HepG2 (cell line): ENCODE measurements at regions not wholly inside any gene's neighbourhood (a gene's known extent, or its start where the extent isn't known, plus 50 kb on each side); places are given as distances from the start of the nearest gene placed in this dataset.
"Not testable (repeated sequence)": the region's sequence is repeated elsewhere in the genome, so short reads cannot be mapped to it uniquely, and the experiment has no call there.

Source experiments
- ATAC-seq: fragments of 200-7000 bp; cut with Tn5 transposase; 3 replicates; pipeline ENCODE4 v1.9.1; 2020; ENCODE audit warnings: mild to moderate bottlenecking, moderate library complexity
- BruUV-seq: library from RNA; stranded (reverse); fragments of 400-500 nt; replicated peaks from 2 replicates; lab custom pipeline; 2021; lab: Mats Ljungman, UMichigan
- CTCF ChIA-PET: fragments of 300-600 bp; formaldehyde crosslinking; extraction: SDS; loops from one replicate; lab custom pipeline; 2021; ENCODE audit warnings: low total read pairs, inconsistent platforms, low intra/inter-chr PET ratio; lab: Yijun Ruan, JAX
- POLR2A ChIA-PET: fragments of 350-600 bp; sonication (Branson Sonifier 250); formaldehyde crosslinking; loops from one replicate; lab custom pipeline; 2020; ENCODE audit warnings: antibody characterized with exemption, inconsistent platforms; lab: Yijun Ruan, JAX
- DNase-seq: peaks from one replicate; pipeline ENCODE4 v3.0.0-alpha.2; 2015; ENCODE audit warnings: low spot score
- FAIRE-seq: peaks from 3 replicates; lab custom pipeline; 2011; peaks lifted over from hg19 to GRCh38; lab: Jason Lieb, UNC
- H2AFZ ChIP-seq: one replicate; pipeline ENCODE4 v1.6.1; 2011; ENCODE audit warnings: low read length, inconsistent platforms
- H3K27ac ChIP-seq: fragments of 300-600 bp; 3 replicates; pipeline ENCODE4 v1.8.0; 2011; ENCODE audit warnings: mixed run types, mild to moderate bottlenecking, mixed read lengths, low read length, inconsistent platforms; ENCODE audit not compliant: insufficient read depth; ENCODE audit errors: extremely low read length
- H3K27me3 ChIP-seq, 2 experiments: fragments of 200-600 bp in 1 of 2; 2 replicates in 1 of 2; 3 replicates in 1 of 2; pipeline versions ENCODE4 v1.6.0 to v1.8.0; 2011; ENCODE audit warnings: low read length in 2 of 2, mild to moderate bottlenecking in 2 of 2, moderate library complexity in 2 of 2, inconsistent platforms in 1 of 2; ENCODE audit not compliant: insufficient read depth in 2 of 2, control insufficient read depth in 1 of 2
- H3K36me3 ChIP-seq, 2 experiments: fragments of 200-600 bp in 1 of 2; replicated peaks in 1 of 2; 2 replicates in 1 of 2; 3 replicates in 1 of 2; pipeline versions ENCODE4 v1.5.1 to v1.8.0; 2011; ENCODE audit warnings: low read length in 2 of 2, inconsistent platforms in 1 of 2; ENCODE audit not compliant: insufficient read depth in 2 of 2, control insufficient read depth in 1 of 2
- H3K4me1 ChIP-seq: 2 replicates; pipeline ENCODE4 v1.5.1; 2012; ENCODE audit warnings: low read length, inconsistent platforms; ENCODE audit not compliant: insufficient read depth
- H3K4me2 ChIP-seq: 2 replicates; pipeline ENCODE4 v1.6.0; 2011; ENCODE audit warnings: low read depth, low read length, inconsistent platforms
- H3K4me3 ChIP-seq, 3 experiments: fragments of 200-600 bp in 1 of 3; sonication (generic), shearing (Covaris generic) in 1 of 3; replicated peaks in 1 of 3; 2 replicates each; pipeline ENCODE4 v1.5.1; 2011 to 2016; ENCODE audit warnings: low read length in 3 of 3, inconsistent platforms in 2 of 3, low read depth in 2 of 3, mild to moderate bottlenecking in 2 of 3, control low read depth in 1 of 3, mixed read lengths in 1 of 3; ENCODE audit not compliant: insufficient read depth in 1 of 3
- H3K79me2 ChIP-seq: one replicate; pipeline ENCODE4 v1.6.1; 2011; ENCODE audit warnings: low read length, inconsistent platforms; ENCODE audit not compliant: insufficient read depth
- H3K9ac ChIP-seq: 2 replicates; pipeline ENCODE4 v1.6.0; 2011; ENCODE audit warnings: mild to moderate bottlenecking, low read depth, low read length, inconsistent platforms; ENCODE audit not compliant: insufficient read depth
- H3K9me3 ChIP-seq: 2 replicates; pipeline ENCODE4 v1.5.1; 2012; ENCODE audit warnings: mild to moderate bottlenecking, low read length
- H4K20me1 ChIP-seq: 2 replicates; pipeline ENCODE4 v1.6.0; 2011; ENCODE audit warnings: inconsistent platforms, mild to moderate bottlenecking, low read length, moderate library complexity; ENCODE audit not compliant: insufficient read depth
- DMAP1 ChIP-seq: IDR thresholded peaks from 2 replicates; pipeline ENCODE4 v1.6.1; 2016
- HES4 ChIP-seq: sonication (generic); formaldehyde crosslinking; IDR thresholded peaks from 2 replicates; pipeline ENCODE4 v1.9.0; 2021; ENCODE audit warnings: mild to moderate bottlenecking, missing genetic modification reagents, borderline replicate concordance
- ZNF317 ChIP-seq: sonication (generic); formaldehyde crosslinking; IDR thresholded peaks from 2 replicates; pipeline ENCODE4 v1.5.0; 2020; ENCODE audit warnings: mild to moderate bottlenecking, missing genetic modification reagents
- ZNF605 ChIP-seq: sonication (generic); formaldehyde crosslinking; IDR thresholded peaks from 2 replicates; pipeline ENCODE4 v1.8.0; 2022; ENCODE audit warnings: mild to moderate bottlenecking, missing genetic modification reagents
- WGBS: methylation state at CpG from one replicate; pipeline ENCODE4 v1.1.6; 2017; ENCODE audit warnings: low lambda C conversion rate; 5-methylcytosine and 5-hydroxymethylcytosine counted together
- in situ Hi-C: cut with HindIII; loops from 2 replicates; pipeline ENCODE4 v1.10.0; 2017; ENCODE audit warnings: low pct_unique_long_range_greater_than_20kb; ENCODE audit not compliant: extremely low pct_ligation_motif_present
- intact Hi-C: fragments of 100-400 bp; cut with micrococcal nuclease; formaldehyde crosslinking; loops from one replicate; pipeline ENCODE4 v1.10.0; 2022; ENCODE audit not compliant: unreplicated experiment

DNA sequence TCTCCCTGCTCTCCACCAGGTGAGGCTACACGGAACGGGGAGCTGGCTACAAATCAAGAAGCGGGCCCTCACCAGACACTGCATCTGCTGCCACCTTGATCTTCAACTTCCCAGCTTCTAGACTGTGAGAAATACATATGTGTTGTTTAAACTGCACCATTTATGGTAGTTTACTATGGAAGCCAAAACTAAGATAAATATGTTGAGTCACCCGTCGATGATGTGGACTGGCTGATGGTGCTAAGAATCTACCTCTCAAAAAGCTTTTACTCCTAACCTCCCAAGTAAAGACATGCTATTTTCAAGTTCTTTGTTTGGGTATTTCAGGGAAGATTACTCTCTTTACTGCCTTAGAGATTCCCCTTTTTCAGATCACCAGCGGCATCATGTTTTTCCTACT, 110.9 kb downstream of the VGLL3 start:
- TF ChIP-seq DMAP1 (CRISPR knock-in tag): no peak
- TF ChIP-seq ZNF605 (CRISPR knock-in tag): no peak
- TF ChIP-seq ZNF317 (CRISPR knock-in tag): no peak
- TF ChIP-seq HES4 (CRISPR knock-in tag): no peak
- Histone ChIP-seq H3K4me3 (no peak overlapping the region), H3K4me1 (no peaks in the 10 kb centered on the region), H3K79me2 (no peaks in the 10 kb centered on the region), H3K27ac (no peak overlapping the region), H3K9me3 (no peaks in the 10 kb centered on the region), H3K9ac (no peak overlapping the region), H3K4me2 (no peak overlapping the region), H2AFZ (no peak overlapping the region), H4K20me1 (no peaks in the 10 kb centered on the region), H3K27me3 (no peaks in the 10 kb centered on the region), H3K36me3 (no peaks in the 10 kb centered on the region)
- no peak for DNase-seq
- no peak for FAIRE-seq
- ChIA-PET POLR2A (no interaction called here), CTCF (no interaction called here)
- no TSS peak for BruUV-seq
- ATAC-seq: no peak
- 54% methylated on average over 6 of the region's 6 CpGs for WGBS
- intact Hi-C loops: no loop called here
- in situ Hi-C loops: no loop called here

DNA sequence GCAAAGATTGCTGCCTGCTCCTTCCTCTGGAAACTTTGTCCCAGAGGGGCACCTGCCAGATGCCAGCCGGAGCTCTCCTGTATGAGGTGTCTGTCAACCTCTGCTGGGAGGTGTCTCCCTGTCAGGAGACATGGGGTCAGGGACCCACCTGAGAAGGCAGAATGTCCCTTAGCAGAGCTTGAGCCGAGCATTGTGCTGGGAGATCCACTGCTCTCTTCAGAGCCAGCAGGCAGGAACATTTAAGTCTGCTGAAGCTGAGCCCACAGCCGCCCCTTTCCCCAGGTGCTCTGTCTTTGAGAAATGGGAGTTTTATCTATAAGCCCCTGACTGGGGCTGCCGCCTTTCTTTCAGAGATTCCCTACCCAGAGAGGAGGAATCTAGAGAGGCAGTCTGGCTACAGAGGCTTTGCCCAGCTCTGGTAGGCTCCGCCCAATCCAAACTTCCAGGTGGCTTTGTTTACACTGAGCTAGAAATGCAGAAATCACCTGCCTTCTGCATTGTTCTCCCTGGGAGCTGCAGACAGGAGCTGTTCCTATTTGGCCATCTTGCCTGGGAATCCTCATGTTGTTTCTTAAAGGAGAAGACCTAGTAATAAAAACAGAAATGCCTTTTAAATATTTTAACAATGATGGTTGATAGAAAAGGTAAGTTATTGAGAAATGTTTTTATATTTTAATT, 114.3 kb downstream of the VGLL3 start:
- BruUV-seq, CTCF ChIA-PET, H3K4me1 ChIP-seq, H3K9ac ChIP-seq, H3K4me2 ChIP-seq, in situ Hi-C loops, H3K4me3 ChIP-seq, DNase-seq, POLR2A ChIA-PET, H3K9me3 ChIP-seq, H3K36me3 ChIP-seq, H3K27ac ChIP-seq, H3K79me2 ChIP-seq, FAIRE-seq, H4K20me1 ChIP-seq, ATAC-seq, H3K27me3 ChIP-seq, intact Hi-C loops, H2AFZ ChIP-seq: not testable (repeated sequence)
- WGBS: 10% methylated on average over 1 of the region's 5 CpGs
